HepG2 (cell line): ENCODE measurements at regions not wholly inside any gene's neighbourhood (a gene's known extent, or its start where the extent isn't known, plus 50 kb on each side); places are given as distances from the start of the nearest gene placed in this dataset.

Experiments
- ATAC-seq: fragments of 200-7000 bp; cut with Tn5 transposase; 3 replicates; pipeline ENCODE4 v1.9.1; 2020; ENCODE audit warnings: mild to moderate bottlenecking, moderate library complexity
- BruUV-seq: library from RNA; stranded (reverse); fragments of 400-500 nt; replicated peaks from 2 replicates; lab custom pipeline; 2021; lab: Mats Ljungman, UMichigan
- CTCF ChIA-PET: fragments of 300-600 bp; formaldehyde crosslinking; extraction: SDS; loops from one replicate; lab custom pipeline; 2021; ENCODE audit warnings: low total read pairs, inconsistent platforms, low intra/inter-chr PET ratio; lab: Yijun Ruan, JAX
- POLR2A ChIA-PET: fragments of 350-600 bp; sonication (Branson Sonifier 250); formaldehyde crosslinking; loops from one replicate; lab custom pipeline; 2020; ENCODE audit warnings: antibody characterized with exemption, inconsistent platforms; lab: Yijun Ruan, JAX
- DNase-seq: peaks from one replicate; pipeline ENCODE4 v3.0.0-alpha.2; 2015; ENCODE audit warnings: low spot score
- FAIRE-seq: peaks from 3 replicates; lab custom pipeline; 2011; peaks lifted over from hg19 to GRCh38; lab: Jason Lieb, UNC
- H2AFZ ChIP-seq: one replicate; pipeline ENCODE4 v1.6.1; 2011; ENCODE audit warnings: low read length, inconsistent platforms
- H3K27ac ChIP-seq: fragments of 300-600 bp; 3 replicates; pipeline ENCODE4 v1.8.0; 2011; ENCODE audit warnings: mixed run types, mild to moderate bottlenecking, mixed read lengths, low read length, inconsistent platforms; ENCODE audit not compliant: insufficient read depth; ENCODE audit errors: extremely low read length
- H3K27me3 ChIP-seq, 2 experiments: fragments of 200-600 bp in 1 of 2; 2 replicates in 1 of 2; 3 replicates in 1 of 2; pipeline versions ENCODE4 v1.6.0 to v1.8.0; 2011; ENCODE audit warnings: low read length in 2 of 2, mild to moderate bottlenecking in 2 of 2, moderate library complexity in 2 of 2, inconsistent platforms in 1 of 2; ENCODE audit not compliant: insufficient read depth in 2 of 2, control insufficient read depth in 1 of 2
- H3K36me3 ChIP-seq, 2 experiments: fragments of 200-600 bp in 1 of 2; replicated peaks in 1 of 2; 2 replicates in 1 of 2; 3 replicates in 1 of 2; pipeline versions ENCODE4 v1.5.1 to v1.8.0; 2011; ENCODE audit warnings: low read length in 2 of 2, inconsistent platforms in 1 of 2; ENCODE audit not compliant: insufficient read depth in 2 of 2, control insufficient read depth in 1 of 2
- H3K4me1 ChIP-seq: 2 replicates; pipeline ENCODE4 v1.5.1; 2012; ENCODE audit warnings: low read length, inconsistent platforms; ENCODE audit not compliant: insufficient read depth
- H3K4me2 ChIP-seq: 2 replicates; pipeline ENCODE4 v1.6.0; 2011; ENCODE audit warnings: low read depth, low read length, inconsistent platforms
- H3K4me3 ChIP-seq, 3 experiments: fragments of 200-600 bp in 1 of 3; sonication (generic), shearing (Covaris generic) in 1 of 3; replicated peaks in 1 of 3; 2 replicates each; pipeline ENCODE4 v1.5.1; 2011 to 2016; ENCODE audit warnings: low read length in 3 of 3, inconsistent platforms in 2 of 3, low read depth in 2 of 3, mild to moderate bottlenecking in 2 of 3, control low read depth in 1 of 3, mixed read lengths in 1 of 3; ENCODE audit not compliant: insufficient read depth in 1 of 3
- H3K79me2 ChIP-seq: one replicate; pipeline ENCODE4 v1.6.1; 2011; ENCODE audit warnings: low read length, inconsistent platforms; ENCODE audit not compliant: insufficient read depth
- H3K9ac ChIP-seq: 2 replicates; pipeline ENCODE4 v1.6.0; 2011; ENCODE audit warnings: mild to moderate bottlenecking, low read depth, low read length, inconsistent platforms; ENCODE audit not compliant: insufficient read depth
- H3K9me3 ChIP-seq: 2 replicates; pipeline ENCODE4 v1.5.1; 2012; ENCODE audit warnings: mild to moderate bottlenecking, low read length
- H4K20me1 ChIP-seq: 2 replicates; pipeline ENCODE4 v1.6.0; 2011; ENCODE audit warnings: inconsistent platforms, mild to moderate bottlenecking, low read length, moderate library complexity; ENCODE audit not compliant: insufficient read depth
- FOXA3 ChIP-seq: IDR thresholded peaks from 2 replicates; pipeline ENCODE4 v1.6.1; 2016; ENCODE audit warnings: missing genetic modification reagents, missing compliant biosample characterization
- HNF4G ChIP-seq, 2 experiments: sonication (generic) in 1 of 2; formaldehyde crosslinking in 1 of 2; IDR thresholded peaks; 2 replicates each; pipeline versions ENCODE4 v1.4.0 to v1.6.1; 2011 to 2020; ENCODE audit warnings: borderline replicate concordance in 2 of 2, low read depth in 2 of 2, mild to moderate bottlenecking in 2 of 2, low read length in 1 of 2, missing genetic modification reagents in 1 of 2, moderate library complexity in 1 of 2
- JUNB ChIP-seq: sonication (generic); formaldehyde crosslinking; IDR thresholded peaks from 2 replicates; pipeline ENCODE4 v1.8.0; 2022; ENCODE audit warnings: missing genetic modification reagents, mild to moderate bottlenecking, borderline replicate concordance
- MYNN ChIP-seq: sonication (generic); formaldehyde crosslinking; IDR thresholded peaks from 2 replicates; pipeline ENCODE4 v1.4.0; 2020; ENCODE audit warnings: mild to moderate bottlenecking, low read depth, missing genetic modification reagents
- WGBS: methylation state at CpG from one replicate; pipeline ENCODE4 v1.1.6; 2017; ENCODE audit warnings: low lambda C conversion rate; 5-methylcytosine and 5-hydroxymethylcytosine counted together
- in situ Hi-C: cut with HindIII; loops from 2 replicates; pipeline ENCODE4 v1.10.0; 2017; ENCODE audit warnings: low pct_unique_long_range_greater_than_20kb; ENCODE audit not compliant: extremely low pct_ligation_motif_present
- intact Hi-C: fragments of 100-400 bp; cut with micrococcal nuclease; formaldehyde crosslinking; loops from one replicate; pipeline ENCODE4 v1.10.0; 2022; ENCODE audit not compliant: unreplicated experiment
- TF ChIP-seq, protein P1 (sequence below): sonication (generic); formaldehyde crosslinking; IDR thresholded peaks from 2 replicates; pipeline ENCODE4 v1.4.0; 2020; ENCODE audit warnings: missing genetic modification reagents
- TF ChIP-seq, protein P2 (sequence below): sonication (generic); formaldehyde crosslinking; IDR thresholded peaks from 2 replicates; pipeline ENCODE4 v1.4.0; 2020; ENCODE audit warnings: mild to moderate bottlenecking, missing genetic modification reagents

DNA sequence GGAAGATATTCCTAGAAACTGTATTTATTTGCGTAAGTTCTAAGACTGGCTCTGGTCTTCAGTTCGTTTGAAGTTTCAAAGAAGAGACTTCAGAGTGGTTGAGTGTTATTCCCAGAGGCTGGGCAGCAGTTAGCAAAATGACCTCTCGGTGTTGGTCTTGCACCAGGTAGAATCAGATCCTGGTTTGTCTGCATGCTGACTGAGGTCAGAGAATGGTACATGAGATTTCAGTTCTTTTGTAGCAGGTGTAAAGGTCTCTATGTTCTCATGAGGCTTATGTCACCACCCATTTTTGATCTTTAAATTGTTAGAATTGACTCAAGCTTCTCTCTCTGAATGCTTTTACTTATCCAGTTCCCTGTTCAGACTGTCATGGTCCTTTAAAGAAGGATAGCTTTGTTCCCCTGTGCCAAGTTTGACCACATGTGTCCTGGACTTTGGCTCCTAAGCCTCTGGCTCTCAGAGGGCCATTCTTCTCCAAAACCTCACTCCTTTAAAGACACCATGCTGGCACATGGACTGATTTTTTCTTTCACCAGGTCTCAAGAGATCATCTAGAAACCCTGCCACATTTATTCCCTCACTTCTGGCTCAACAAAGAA, 355.8 kb upstream of the BOD1L1 start (continued):
- TF ChIP-seq HNF4G (IDR thresholded peaks at IDR 0.05; ENCODE audit: borderline replicate concordance, low read depth, low read length): peak; percentile 21; the same call in 1 of the 2 replicates
- no peak for TF ChIP-seq HNF4G (CRISPR knock-in tag; IDR thresholded peaks at IDR 0.05; ENCODE audit: borderline replicate concordance, low read depth)
- TF ChIP-seq, protein P1, sequence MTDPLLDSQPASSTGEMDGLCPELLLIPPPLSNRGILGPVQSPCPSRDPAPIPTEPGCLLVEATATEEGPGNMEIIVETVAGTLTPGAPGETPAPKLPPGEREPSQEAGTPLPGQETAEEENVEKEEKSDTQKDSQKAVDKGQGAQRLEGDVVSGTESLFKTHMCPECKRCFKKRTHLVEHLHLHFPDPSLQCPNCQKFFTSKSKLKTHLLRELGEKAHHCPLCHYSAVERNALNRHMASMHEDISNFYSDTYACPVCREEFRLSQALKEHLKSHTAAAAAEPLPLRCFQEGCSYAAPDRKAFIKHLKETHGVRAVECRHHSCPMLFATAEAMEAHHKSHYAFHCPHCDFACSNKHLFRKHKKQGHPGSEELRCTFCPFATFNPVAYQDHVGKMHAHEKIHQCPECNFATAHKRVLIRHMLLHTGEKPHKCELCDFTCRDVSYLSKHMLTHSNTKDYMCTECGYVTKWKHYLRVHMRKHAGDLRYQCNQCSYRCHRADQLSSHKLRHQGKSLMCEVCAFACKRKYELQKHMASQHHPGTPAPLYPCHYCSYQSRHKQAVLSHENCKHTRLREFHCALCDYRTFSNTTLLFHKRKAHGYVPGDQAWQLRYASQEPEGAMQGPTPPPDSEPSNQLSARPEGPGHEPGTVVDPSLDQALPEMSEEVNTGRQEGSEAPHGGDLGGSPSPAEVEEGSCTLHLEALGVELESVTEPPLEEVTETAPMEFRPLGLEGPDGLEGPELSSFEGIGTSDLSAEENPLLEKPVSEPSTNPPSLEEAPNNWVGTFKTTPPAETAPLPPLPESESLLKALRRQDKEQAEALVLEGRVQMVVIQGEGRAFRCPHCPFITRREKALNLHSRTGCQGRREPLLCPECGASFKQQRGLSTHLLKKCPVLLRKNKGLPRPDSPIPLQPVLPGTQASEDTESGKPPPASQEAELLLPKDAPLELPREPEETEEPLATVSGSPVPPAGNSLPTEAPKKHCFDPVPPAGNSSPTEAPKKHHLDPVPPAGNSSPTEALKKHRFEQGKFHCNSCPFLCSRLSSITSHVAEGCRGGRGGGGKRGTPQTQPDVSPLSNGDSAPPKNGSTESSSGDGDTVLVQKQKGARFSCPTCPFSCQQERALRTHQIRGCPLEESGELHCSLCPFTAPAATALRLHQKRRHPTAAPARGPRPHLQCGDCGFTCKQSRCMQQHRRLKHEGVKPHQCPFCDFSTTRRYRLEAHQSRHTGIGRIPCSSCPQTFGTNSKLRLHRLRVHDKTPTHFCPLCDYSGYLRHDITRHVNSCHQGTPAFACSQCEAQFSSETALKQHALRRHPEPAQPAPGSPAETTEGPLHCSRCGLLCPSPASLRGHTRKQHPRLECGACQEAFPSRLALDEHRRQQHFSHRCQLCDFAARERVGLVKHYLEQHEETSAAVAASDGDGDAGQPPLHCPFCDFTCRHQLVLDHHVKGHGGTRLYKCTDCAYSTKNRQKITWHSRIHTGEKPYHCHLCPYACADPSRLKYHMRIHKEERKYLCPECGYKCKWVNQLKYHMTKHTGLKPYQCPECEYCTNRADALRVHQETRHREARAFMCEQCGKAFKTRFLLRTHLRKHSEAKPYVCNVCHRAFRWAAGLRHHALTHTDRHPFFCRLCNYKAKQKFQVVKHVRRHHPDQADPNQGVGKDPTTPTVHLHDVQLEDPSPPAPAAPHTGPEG (CRISPR knock-in tag): no peak

DNA sequence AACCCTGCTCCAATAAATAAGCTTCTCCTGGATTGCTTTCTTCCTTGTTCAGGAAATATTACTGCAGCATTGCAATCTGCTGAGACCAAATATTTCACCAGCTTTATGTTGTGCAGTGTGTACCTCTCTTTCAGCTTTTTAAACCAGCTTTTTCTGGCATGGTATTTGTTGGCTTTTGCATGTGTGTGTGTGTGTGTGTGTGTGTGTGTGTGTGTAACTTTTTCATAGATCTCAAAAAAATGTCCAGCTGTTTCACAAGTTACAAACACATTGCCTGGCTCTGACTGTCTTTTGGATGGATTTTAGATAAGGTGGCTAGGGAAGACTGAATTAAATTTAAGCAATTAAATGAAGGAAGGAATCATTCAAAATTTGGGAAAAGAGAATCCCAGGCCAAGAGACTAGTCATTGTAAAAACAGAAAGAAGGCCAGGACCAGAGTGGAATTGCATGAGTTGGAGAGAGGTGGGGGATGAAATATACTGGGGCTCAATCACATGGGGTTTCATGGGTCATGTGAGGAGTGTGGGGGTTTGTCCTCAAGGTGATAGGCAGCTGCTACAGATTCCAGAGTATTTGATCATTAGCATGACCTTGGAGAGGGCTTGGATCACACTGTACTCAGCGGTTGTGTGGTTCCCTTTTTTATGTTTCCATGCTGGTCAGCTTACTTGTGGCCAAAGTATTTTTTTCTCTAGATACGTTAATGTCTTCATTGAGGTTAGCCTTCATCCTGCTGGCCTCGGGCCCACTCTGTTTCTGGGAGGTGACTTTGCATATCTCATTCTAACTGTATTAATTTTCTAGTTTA, 357.7 kb upstream of the BOD1L1 start:
- DNase-seq (no peak), ATAC-seq (no peak), FAIRE-seq (no peak)
- Histone ChIP-seq H3K4me1 (peaks cover 27% of the 10 kb centered on the region), H3K4me2 (no peak overlapping the region), H3K79me2 (no peaks in the 10 kb centered on the region), H3K9ac (no peak overlapping the region), H3K36me3 (no peaks in the 10 kb centered on the region), H3K9me3 (peaks cover 58% of the 10 kb centered on the region), H3K4me3 (no peak overlapping the region), H2AFZ (no peak overlapping the region), H3K27ac (no peak overlapping the region), H3K27me3 (no peaks in the 10 kb centered on the region; a peak in 1 of 5 replicates), H4K20me1 (no peaks in the 10 kb centered on the region)
- 7% methylated on average over 3 of the region's 3 CpGs for WGBS
- POLR2A ChIA-PET: no interaction called here
- CTCF ChIA-PET: no interaction called here
- intact Hi-C loops (loop anchor here (5.0 kb wide), 1 partner anchor 267 kb away; no protein-coding TSS in a partner anchor), in situ Hi-C loops (no loop called here)
- no TSS peak for BruUV-seq
- no peak for TF ChIP-seq JUNB (CRISPR knock-in tag)
- no peak for TF ChIP-seq FOXA3
- TF ChIP-seq, protein P2, sequence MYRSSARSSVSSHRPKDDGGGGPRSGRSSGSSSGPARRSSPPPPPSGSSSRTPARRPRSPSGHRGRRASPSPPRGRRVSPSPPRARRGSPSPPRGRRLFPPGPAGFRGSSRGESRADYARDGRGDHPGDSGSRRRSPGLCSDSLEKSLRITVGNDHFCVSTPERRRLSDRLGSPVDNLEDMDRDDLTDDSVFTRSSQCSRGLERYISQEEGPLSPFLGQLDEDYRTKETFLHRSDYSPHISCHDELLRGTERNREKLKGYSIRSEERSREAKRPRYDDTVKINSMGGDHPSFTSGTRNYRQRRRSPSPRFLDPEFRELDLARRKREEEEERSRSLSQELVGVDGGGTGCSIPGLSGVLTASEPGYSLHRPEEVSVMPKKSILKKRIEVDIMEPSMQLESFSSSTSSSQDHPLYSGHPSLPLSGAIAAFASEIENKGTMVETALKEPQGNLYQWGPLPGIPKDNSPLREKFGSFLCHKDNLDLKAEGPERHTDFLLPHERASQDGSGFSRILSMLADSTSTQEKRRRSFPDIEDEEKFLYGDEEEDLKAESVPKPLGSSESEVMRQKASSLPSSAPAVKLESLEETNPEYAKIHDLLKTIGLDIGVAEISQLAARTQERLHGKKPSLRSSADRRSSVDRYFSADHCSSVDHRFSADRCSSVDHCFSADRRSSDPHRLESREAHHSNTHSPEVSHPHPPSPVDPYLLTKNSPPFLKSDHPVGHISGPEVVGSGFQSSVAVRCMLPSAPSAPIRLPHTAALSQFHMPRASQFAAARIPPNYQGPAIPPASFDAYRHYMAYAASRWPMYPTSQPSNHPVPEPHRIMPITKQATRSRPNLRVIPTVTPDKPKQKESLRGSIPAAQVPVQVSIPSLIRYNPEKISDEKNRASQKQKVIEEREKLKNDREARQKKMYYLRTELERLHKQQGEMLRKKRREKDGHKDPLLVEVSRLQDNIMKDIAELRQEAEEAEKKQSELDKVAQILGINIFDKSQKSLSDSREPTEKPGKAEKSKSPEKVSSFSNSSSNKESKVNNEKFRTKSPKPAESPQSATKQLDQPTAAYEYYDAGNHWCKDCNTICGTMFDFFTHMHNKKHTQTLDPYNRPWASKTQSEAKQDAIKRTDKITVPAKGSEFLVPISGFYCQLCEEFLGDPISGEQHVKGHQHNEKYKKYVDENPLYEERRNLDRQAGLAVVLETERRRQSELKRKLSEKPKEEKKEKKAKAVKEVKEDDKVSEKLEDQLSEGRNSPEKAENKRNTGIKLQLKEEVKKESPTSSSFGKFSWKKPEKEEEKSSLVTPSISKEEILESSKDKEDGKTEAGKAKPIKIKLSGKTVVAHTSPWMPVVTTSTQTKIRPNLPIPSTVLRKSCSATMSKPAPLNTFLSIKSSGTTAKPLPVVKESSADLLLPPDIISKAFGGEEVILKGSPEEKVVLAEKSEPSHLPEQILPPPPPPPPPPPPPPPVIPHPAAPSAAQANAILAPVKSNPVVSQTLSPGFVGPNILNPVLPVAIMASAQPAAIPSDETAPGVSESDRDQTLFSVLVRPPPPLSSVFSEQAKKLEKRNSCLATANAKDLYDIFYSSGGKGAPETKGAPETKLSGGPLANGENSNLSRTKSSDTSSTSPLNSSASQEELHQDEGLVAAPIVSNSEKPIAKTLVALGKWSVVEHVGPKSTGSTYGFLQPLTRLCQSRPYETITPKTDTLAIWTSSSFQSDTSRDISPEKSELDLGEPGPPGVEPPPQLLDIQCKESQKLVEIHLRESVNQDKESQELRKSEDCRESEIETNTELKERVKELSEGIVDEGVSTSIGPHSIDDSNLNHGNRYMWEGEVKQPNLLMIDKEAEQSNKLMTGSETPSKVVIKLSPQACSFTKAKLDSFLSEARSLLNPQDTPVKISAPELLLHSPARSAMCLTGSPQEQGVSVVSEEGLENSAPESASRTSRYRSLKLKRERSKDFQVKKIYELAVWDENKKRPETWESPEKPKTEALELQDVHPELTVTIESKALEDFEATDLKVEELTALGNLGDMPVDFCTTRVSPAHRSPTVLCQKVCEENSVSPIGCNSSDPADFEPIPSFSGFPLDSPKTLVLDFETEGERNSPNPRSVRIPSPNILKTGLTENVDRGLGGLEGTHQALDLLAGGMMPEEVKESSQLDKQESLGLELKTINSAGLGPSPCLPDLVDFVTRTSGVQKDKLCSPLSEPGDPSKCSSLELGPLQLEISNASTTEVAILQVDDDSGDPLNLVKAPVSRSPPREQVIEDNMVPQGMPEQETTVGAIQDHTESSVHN (CRISPR knock-in tag): no peak
- no peak for TF ChIP-seq MYNN (CRISPR knock-in tag)
